Stimulated activated CD8-positive, alpha-beta memory T cell treated with anti-CD3 and anti-CD28 coated beads, Interleukin-12 subunit alpha, Interleukin-12 subunit beta, amount 100 ng/mL, for 4 hours (primary cell): ENCODE measurements at regions not wholly inside any gene's neighbourhood (a gene's known extent, or its start where the extent isn't known, plus 50 kb on each side); places are given as distances from the start of the nearest gene placed in this dataset.
"Not testable (repeated sequence)": the region's sequence is repeated elsewhere in the genome, so short reads cannot be mapped to it uniquely, and the experiment has no call there.

ENCODE experiments used
- DNase-seq: peaks from one replicate; pipeline ENCODE4 v3.0.0-alpha.2; 2020; ENCODE audit warnings: low read depth

DNA sequence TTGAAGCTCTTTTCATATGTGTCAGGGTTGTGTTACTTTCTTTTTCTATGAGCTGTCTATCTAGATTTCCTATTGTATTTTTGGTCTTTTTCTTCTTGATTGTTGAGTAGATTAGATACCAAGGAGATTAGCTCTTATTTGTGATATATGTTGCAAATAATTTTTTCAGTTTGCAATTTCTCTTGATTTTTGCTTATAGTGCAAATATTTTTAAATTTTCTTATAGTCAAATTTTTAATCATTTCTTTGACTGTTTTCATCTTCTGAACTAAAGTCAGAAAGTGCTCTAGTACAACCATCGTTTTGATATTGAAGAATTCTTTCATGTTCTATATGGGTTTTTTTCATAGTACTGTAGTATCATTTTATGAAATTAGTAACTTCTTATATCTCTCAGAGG lies 193.7 kb downstream of the OSTF1 start:
- no peak for DNase-seq

DNA sequence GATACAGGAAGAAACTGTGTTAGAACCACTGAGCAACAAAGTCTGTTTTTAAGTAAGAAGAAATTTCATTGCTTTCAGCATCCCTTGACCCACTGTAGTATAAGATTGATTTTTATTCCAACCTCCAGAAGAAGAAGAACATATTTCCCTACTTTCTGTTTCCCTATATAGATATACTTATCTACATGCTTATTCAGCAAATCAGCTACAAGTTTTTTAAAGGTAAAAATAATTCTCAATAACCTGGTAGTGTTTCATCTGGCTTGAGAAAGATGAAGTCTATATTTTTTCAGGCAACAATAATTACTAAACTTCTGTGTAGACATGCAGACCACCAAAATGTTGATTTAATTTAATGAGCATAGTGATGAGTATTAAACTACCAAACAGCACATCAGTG lies 201.0 kb downstream of the OSTF1 start:
- no peak for DNase-seq

DNA sequence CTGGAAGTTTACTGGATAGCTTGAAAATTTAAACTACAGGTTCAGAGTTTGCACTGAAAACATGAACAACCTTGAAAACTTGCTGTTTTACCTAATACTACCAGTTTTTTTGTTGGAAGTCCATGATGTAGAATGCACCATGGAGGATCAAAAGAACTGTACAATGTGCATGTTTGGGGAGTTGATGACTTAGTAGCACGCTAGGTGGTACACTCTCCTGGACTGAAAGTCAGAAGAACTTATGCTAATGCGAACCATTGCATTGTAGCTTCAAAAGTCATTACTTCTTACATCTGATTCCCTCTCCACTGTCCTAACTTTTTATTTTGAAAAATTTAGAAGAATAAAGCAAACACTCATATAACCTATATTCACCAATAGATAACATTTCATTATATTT lies 211.0 kb downstream of the OSTF1 start:
- DNase-seq = no peak

- no peak for DNase-seq
These were observed 245.3 kb downstream of the OSTF1 start for GRCh38 chr9:75333624-75334023.

DNA sequence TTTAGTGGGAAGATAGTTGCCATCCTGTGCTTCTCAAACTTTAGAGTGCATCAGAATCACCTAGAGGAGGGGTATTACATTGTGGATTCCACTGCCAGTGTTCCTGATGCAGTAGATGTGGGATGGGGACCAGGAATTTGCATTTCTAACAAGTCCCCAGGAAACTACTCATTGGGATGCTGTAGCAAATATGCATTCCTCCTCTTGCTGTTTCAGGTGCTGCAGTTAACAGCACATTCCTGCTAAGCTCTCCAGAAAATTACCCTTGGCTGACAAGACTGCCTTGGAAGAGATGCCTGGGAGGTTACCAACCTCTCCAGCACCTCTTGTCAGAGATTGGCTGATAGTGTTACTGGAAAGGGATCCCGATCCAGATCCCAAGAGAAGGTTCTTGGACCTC lies 270.5 kb downstream of the OSTF1 start:
- no peak for DNase-seq

- no peak for DNase-seq
These were observed 271.3 kb downstream of the OSTF1 start for GRCh38 chr9:75359638-75360037.

- no peak for DNase-seq
These were observed 271.9 kb downstream of the OSTF1 start for GRCh38 chr9:75360252-75360651.

- DNase-seq = not testable (repeated sequence)
These were observed 274.1 kb downstream of the OSTF1 start for GRCh38 chr9:75362446-75362845.

DNA sequence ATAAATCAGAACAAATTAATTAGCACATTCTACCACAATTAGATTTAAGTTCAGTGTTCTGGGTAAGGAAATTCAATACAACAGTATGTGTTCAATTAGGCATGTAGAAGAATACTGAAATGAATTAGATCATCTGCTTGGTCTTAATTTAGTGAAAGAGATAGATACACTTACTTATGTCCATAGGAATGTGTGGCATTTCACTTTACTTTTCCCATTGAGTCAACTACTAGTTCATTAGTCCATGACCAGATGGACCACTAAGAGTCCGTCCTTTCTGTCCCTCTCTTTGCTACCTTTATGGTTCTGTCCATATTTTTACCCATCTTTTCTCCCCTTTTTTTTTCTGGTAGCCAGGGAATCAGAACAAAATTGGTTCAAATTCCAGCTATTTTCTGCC lies 276.9 kb downstream of the OSTF1 start:
- no peak for DNase-seq

- DNase-seq = no peak
These were observed 281.7 kb downstream of the OSTF1 start for GRCh38 chr9:75369989-75370388.

GRCh38 chr9:75372499-75373268 lies 284.4 kb downstream of the OSTF1 start:
- no peak for DNase-seq

- DNase-seq = no peak
These were observed 288.5 kb downstream of the OSTF1 start for GRCh38 chr9:75376680-75377254.

DNA sequence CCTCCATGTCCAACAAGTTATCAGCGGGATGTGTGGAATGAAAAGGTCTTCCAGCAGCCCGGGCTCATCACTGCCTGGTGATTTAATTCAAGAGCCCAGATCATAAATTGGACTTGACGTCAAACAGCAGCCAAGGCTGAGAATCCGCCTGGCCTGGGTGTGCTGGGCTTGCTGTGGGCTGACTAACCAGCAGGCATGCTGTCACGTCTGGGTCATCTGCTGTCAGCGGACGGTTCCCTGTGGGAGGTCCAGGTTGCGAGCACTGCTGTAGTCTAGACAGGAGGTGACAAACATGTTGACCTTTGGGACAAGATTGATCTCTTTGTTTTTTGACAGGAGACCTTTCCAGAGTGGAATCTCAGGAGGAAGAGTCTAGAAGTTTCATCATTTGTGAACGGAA lies 289.7 kb downstream of the OSTF1 start:
- DNase-seq = no peak

GRCh38 chr9:75378926-75379325 lies 290.6 kb downstream of the OSTF1 start:
- no peak for DNase-seq

GRCh38 chr9:75382126-75382525 lies 293.8 kb downstream of the OSTF1 start:
- DNase-seq = no peak

DNA sequence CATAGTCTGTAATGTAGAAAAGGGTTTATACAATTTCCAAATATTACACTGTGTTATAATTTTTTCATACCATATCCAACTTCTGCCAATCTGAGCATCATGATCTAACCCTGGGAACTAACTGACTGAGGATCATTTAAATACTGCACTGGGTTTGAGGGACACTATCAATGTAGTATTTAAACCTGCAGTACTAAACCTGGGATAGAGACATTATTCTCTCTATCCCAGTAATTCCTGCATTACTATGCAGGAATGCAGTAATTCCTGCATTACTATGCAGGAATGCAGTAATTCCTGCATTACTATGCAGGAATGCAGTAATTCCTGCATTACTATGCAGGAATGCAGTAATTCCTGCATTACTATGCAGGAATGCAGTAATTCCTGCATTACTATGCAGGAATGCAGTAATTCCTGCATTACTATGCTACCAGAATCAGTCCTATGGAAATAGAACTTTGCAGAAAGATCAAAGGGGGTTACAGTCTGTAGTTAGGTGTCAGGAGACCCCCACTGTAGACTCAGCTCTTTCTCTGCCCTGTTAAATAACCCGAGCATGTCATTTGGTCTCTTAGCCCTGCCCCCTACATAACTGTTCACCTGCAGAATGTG lies 295.2 kb downstream of the OSTF1 start:
- DNase-seq = not testable (repeated sequence)

GRCh38 chr9:75385236-75385635 lies 296.9 kb downstream of the OSTF1 start:
- no peak for DNase-seq

- no peak for DNase-seq
These were observed 300.8 kb downstream of the OSTF1 start for GRCh38 chr9:75389101-75389500.

DNA sequence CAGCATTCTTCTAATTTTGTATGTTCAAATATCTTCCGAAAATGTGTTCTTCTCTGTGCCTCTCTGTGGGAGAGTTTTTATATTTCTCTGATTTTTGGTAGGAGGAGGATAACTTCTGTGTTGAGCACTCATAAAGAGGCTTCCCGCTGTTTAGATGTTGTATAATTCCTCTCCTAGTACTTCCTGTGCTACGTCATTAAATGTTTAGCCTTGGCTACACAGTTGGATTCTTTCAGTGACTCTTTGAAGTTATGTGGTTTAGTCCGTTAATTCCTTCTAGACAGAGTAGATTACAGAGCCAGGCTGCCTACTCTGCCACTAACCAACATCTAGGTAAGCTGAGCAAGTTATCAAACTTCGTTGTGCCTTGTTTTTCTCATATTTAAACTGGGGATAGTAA lies 302.6 kb downstream of the OSTF1 start:
- no peak for DNase-seq

DNA sequence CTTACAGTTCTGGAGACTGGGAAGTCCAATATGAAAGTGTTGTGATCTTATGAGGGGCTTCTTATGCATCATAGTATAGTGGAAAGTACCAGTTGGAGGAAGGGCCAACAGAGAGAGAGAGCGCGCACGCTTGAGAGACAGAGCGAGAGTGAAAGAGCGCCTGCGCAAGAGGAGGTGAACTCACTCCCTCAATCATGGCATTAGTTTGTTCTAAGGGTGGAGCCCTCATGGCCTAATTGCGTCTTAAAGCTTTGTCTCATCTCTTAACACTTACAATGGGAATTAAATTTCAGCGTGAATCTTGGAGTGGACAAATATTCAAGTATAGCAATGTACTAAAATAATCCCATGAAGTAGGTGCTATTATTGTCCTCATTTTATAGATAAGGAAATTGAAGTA lies 303.2 kb downstream of the OSTF1 start:
- DNase-seq = no peak

GRCh38 chr9:75395336-75395735 lies 307.0 kb downstream of the OSTF1 start:
- no peak for DNase-seq

- no peak for DNase-seq
These were observed 309.5 kb downstream of the OSTF1 start for GRCh38 chr9:75397836-75398235.

GRCh38 chr9:75408391-75408790 lies 320.1 kb downstream of the OSTF1 start:
- DNase-seq = no peak

DNA sequence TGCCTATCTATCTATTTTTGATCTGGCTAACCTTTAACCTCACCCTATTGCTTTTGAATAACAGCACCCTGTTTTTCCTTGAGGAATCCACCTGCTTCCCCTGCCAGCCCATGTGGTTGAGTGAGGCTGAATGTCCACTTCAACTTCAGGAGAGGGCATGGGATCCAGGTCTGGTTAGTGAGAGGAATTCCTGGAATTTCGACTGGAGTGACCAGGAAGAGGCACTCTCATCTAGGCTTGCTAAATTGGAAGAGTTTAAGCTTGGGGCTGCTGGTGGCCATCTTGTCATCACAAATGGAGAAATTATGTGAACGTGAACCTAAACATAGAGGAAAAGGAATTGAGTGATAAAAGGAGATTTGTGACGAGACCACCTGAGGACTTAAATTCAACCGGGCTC lies 322.1 kb downstream of the OSTF1 start:
- no peak for DNase-seq
